ENCODE measurements at regions not wholly inside any gene's neighbourhood (a gene's known extent, or its start where the extent isn't known, plus 50 kb on each side); places are given as distances from the start of the nearest gene placed in this dataset.
"Not testable (repeated sequence)": the region's sequence is repeated elsewhere in the genome, so short reads cannot be mapped to it uniquely, and the experiment has no call there.

DNA sequence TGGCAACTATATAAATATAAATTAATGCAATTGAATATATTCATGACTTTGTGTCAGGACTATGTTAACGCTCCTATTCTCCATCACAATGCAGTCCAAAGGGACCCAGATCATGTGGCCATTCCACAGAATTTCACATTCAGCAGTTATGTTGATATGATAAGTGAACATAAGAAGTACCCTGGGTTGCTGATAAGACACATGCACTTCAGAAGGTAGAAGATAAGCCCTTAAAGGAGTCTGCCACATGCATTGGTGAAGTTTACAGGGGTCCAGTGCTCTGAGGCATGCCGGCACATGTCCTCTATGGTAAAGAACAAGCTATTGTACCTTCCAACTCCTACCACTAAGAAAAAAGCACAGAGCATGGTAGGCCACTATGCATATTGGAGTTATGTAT is 76.4 kb downstream of the PHAX start:
- no peak overlapping the region for H3K4me3 Mint-ChIP-seq
- no peak overlapping the region for H3K27ac Mint-ChIP-seq
- H3K9me3 Mint-ChIP-seq: no peaks in the 10 kb centered on the region
- H3K27me3 Mint-ChIP-seq (ENCODE audit: low read depth): peaks cover 13% of the 10 kb centered on the region
- TF ChIP-seq, protein P1, sequence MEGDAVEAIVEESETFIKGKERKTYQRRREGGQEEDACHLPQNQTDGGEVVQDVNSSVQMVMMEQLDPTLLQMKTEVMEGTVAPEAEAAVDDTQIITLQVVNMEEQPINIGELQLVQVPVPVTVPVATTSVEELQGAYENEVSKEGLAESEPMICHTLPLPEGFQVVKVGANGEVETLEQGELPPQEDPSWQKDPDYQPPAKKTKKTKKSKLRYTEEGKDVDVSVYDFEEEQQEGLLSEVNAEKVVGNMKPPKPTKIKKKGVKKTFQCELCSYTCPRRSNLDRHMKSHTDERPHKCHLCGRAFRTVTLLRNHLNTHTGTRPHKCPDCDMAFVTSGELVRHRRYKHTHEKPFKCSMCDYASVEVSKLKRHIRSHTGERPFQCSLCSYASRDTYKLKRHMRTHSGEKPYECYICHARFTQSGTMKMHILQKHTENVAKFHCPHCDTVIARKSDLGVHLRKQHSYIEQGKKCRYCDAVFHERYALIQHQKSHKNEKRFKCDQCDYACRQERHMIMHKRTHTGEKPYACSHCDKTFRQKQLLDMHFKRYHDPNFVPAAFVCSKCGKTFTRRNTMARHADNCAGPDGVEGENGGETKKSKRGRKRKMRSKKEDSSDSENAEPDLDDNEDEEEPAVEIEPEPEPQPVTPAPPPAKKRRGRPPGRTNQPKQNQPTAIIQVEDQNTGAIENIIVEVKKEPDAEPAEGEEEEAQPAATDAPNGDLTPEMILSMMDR (IDR thresholded peaks at IDR 0.05; ENCODE audit: unreplicated experiment in 3 of 3): no peak
- H3K36me3 Mint-ChIP-seq (ENCODE audit: low read depth): no peaks in the 10 kb centered on the region
- H3K4me1 Mint-ChIP-seq: peaks cover 4% of the 10 kb centered on the region

- Mint-ChIP-seq H3K27me3 (ENCODE audit: low read depth) (peaks cover 5% of the 10 kb centered on the region), H3K27ac (no peak overlapping the region), H3K4me3 (no peak overlapping the region), H3K4me1 (peaks cover 4% of the 10 kb centered on the region), H3K36me3 (ENCODE audit: low read depth) (no peaks in the 10 kb centered on the region), H3K9me3 (no peaks in the 10 kb centered on the region)
- TF ChIP-seq, protein P1 (IDR thresholded peaks at IDR 0.05; ENCODE audit: unreplicated experiment in 3 of 3): no peak
Observed at GRCh38 chr5:126680191-126680817, 79.6 kb downstream of the PHAX start.

- not testable (repeated sequence) for H3K9me3 Mint-ChIP-seq; H3K27me3 Mint-ChIP-seq (ENCODE audit: low read depth); H3K4me1 Mint-ChIP-seq; H3K27ac Mint-ChIP-seq; H3K4me3 Mint-ChIP-seq; H3K36me3 Mint-ChIP-seq (ENCODE audit: low read depth)
Observed at GRCh38 chr5:126681314-126681713, 80.6 kb downstream of the PHAX start.

DNA sequence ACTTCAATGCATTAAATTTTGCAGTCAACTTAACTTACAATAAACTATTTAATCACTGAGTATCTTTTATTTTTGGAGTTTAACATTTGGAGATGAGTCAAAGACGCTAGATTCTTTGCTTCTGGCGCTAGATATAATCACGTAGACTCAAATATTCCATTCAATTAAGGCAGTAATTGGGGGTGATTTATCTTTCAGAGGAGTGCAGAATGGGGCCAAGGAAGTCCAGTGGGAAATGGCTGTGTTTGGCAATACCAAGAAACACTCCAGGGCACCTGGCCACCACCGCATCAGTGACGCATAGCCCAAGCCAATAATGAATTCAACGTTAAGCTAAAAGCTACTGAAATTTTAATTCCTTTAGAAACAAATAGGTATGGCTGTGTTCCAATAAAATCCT is 81.2 kb downstream of the PHAX start:
- no peak overlapping the region for H3K27ac Mint-ChIP-seq
- no peak overlapping the region for H3K4me3 Mint-ChIP-seq
- H3K27me3 Mint-ChIP-seq (ENCODE audit: low read depth): peaks cover 5% of the 10 kb centered on the region
- peaks cover 4% of the 10 kb centered on the region for H3K4me1 Mint-ChIP-seq
- TF ChIP-seq, protein P1 (IDR thresholded peaks at IDR 0.05; ENCODE audit: unreplicated experiment in 3 of 3): no peak
- H3K36me3 Mint-ChIP-seq (ENCODE audit: low read depth): no peaks in the 10 kb centered on the region
- no peaks in the 10 kb centered on the region for H3K9me3 Mint-ChIP-seq

- H3K4me1 Mint-ChIP-seq: peaks cover 4% of the 10 kb centered on the region
- no peak overlapping the region for H3K4me3 Mint-ChIP-seq
- peaks cover 5% of the 10 kb centered on the region for H3K27me3 Mint-ChIP-seq (ENCODE audit: low read depth)
- TF ChIP-seq, protein P1 (IDR thresholded peaks at IDR 0.05; ENCODE audit: unreplicated experiment in 3 of 3): no peak
- H3K36me3 Mint-ChIP-seq (ENCODE audit: low read depth): no peaks in the 10 kb centered on the region
- H3K9me3 Mint-ChIP-seq: no peaks in the 10 kb centered on the region
- no peak overlapping the region for H3K27ac Mint-ChIP-seq
Observed at GRCh38 chr5:126682856-126683255, 82.1 kb downstream of the PHAX start.

DNA sequence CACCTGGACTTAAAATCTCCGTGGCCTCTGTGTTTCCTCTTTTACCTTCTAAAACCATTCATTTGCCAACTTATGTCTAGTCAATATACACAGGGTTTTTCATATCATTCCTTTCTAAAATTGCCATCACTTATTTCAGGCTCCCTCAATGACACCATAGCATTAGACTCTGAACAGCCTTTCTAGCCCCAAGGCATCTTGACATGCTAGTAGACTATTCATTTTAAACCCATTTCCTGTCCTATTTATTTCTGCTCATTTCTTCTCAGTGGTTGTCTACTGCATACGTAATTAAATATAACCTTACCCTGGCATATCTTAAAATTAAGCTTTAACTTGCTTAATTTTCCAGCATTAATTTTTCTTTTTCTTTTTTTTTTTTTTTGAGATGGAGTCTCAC is 83.2 kb downstream of the PHAX start:
- TF ChIP-seq, protein P1 (IDR thresholded peaks at IDR 0.05; ENCODE audit: unreplicated experiment in 3 of 3): no peak
- H3K4me1 Mint-ChIP-seq: peaks cover 4% of the 10 kb centered on the region
- no peak overlapping the region for H3K27ac Mint-ChIP-seq
- no peak overlapping the region for H3K4me3 Mint-ChIP-seq
- no peaks in the 10 kb centered on the region for H3K9me3 Mint-ChIP-seq
- peaks cover 4% of the 10 kb centered on the region for H3K27me3 Mint-ChIP-seq (ENCODE audit: low read depth)
- H3K36me3 Mint-ChIP-seq (ENCODE audit: low read depth): no peaks in the 10 kb centered on the region

- H3K4me1 Mint-ChIP-seq; H3K27me3 Mint-ChIP-seq (ENCODE audit: low read depth); H3K9me3 Mint-ChIP-seq; H3K27ac Mint-ChIP-seq; H3K4me3 Mint-ChIP-seq; H3K36me3 Mint-ChIP-seq (ENCODE audit: low read depth): not testable (repeated sequence)
Observed at GRCh38 chr5:126684656-126685442, 84.1 kb downstream of the PHAX start.
